ENCODE measurements at regions not wholly inside any gene's neighbourhood (a gene's known extent, or its start where the extent isn't known, plus 50 kb on each side); places are given as distances from the start of the nearest gene placed in this dataset.

DNA sequence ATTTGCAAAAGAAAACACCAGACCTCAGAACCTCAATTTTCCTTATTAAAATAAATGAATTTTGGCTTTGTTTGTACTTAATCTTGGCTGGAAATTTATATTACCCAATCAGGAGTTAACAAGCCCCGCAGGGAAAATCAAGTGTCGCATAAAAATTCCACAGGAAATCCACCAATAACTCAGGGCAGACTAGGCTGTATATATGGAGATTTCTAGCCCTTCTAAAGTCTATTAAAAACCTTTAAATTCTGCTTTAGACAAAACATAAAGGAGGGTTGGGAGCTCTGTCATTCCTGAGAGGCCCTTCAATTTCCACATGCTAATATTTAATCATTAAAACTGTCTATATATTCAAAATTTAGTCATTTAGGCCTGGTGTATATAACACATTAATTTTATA lies 434.7 kb downstream of the CDH11 start:
- Histone ChIP-seq H3K27me3 (ENCODE audit: insufficient read depth, poor library complexity, severe bottlenecking) (no peaks in the 10 kb centered on the region), H3K27ac (replicated peaks) (no peak overlapping the region), H3K4me3 (replicated peaks; ENCODE audit: insufficient read depth, low read length) (no peak overlapping the region)
- no peak for DNase-seq (ENCODE audit: low read depth in 1 of 2, low spot score in 1 of 2)
- no peak for TF ChIP-seq SPI1 (IDR thresholded peaks at IDR 0.05; ENCODE audit: borderline replicate concordance, low read depth)
- TF ChIP-seq, protein P1, sequence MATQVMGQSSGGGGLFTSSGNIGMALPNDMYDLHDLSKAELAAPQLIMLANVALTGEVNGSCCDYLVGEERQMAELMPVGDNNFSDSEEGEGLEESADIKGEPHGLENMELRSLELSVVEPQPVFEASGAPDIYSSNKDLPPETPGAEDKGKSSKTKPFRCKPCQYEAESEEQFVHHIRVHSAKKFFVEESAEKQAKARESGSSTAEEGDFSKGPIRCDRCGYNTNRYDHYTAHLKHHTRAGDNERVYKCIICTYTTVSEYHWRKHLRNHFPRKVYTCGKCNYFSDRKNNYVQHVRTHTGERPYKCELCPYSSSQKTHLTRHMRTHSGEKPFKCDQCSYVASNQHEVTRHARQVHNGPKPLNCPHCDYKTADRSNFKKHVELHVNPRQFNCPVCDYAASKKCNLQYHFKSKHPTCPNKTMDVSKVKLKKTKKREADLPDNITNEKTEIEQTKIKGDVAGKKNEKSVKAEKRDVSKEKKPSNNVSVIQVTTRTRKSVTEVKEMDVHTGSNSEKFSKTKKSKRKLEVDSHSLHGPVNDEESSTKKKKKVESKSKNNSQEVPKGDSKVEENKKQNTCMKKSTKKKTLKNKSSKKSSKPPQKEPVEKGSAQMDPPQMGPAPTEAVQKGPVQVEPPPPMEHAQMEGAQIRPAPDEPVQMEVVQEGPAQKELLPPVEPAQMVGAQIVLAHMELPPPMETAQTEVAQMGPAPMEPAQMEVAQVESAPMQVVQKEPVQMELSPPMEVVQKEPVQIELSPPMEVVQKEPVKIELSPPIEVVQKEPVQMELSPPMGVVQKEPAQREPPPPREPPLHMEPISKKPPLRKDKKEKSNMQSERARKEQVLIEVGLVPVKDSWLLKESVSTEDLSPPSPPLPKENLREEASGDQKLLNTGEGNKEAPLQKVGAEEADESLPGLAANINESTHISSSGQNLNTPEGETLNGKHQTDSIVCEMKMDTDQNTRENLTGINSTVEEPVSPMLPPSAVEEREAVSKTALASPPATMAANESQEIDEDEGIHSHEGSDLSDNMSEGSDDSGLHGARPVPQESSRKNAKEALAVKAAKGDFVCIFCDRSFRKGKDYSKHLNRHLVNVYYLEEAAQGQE (IDR thresholded peaks at IDR 0.05; ENCODE audit: insufficient replicate concordance, low read depth), result no peak
- no peak for TF ChIP-seq POLR2AphosphoS5 (IDR thresholded peaks at IDR 0.05; ENCODE audit: low read depth)
- TF ChIP-seq, protein P2, sequence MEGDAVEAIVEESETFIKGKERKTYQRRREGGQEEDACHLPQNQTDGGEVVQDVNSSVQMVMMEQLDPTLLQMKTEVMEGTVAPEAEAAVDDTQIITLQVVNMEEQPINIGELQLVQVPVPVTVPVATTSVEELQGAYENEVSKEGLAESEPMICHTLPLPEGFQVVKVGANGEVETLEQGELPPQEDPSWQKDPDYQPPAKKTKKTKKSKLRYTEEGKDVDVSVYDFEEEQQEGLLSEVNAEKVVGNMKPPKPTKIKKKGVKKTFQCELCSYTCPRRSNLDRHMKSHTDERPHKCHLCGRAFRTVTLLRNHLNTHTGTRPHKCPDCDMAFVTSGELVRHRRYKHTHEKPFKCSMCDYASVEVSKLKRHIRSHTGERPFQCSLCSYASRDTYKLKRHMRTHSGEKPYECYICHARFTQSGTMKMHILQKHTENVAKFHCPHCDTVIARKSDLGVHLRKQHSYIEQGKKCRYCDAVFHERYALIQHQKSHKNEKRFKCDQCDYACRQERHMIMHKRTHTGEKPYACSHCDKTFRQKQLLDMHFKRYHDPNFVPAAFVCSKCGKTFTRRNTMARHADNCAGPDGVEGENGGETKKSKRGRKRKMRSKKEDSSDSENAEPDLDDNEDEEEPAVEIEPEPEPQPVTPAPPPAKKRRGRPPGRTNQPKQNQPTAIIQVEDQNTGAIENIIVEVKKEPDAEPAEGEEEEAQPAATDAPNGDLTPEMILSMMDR (IDR thresholded peaks at IDR 0.05; ENCODE audit: insufficient read depth, low read length), result no peak
- TF ChIP-seq GABPA (IDR thresholded peaks at IDR 0.05; ENCODE audit: low read depth), result no peak

DNA sequence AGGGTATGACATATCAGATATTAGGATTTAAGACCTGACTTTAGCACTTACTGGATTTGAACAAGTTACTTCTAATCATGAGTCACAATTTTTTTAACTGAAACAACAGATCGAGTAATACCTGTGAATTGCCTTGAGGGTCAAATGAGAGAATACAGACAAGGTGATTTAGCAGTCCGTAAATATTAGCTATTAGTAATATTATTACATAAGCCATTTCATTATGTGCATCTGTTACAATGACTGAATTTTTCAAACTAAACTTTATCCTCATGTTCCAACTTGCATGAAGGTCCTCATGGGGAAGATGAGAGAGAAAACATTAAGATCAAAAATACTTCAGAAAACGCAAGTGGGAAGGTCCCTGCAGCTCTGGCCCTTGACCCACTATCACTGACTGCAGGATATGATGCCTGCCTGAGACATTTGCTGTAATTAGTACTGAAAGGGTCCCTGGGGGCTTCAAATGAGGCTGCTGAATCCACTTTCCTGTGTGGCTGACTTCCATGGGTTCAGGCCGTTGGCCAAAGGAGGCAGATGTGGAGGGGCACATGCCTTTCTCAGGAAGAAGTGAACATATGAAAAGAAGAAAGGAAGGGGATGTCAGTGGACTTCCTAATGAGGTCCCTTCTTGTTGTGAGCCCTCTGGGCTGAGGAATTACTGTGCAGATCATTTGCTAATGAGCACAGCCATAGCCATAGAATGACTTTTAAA lies 441.7 kb downstream of the CDH11 start:
- TF ChIP-seq GABPA (IDR thresholded peaks at IDR 0.05; ENCODE audit: low read depth), result no peak
- no peak for TF ChIP-seq SPI1 (IDR thresholded peaks at IDR 0.05; ENCODE audit: borderline replicate concordance, low read depth)
- TF ChIP-seq POLR2AphosphoS5 (IDR thresholded peaks at IDR 0.05; ENCODE audit: low read depth), result no peak
- TF ChIP-seq, protein P2 (IDR thresholded peaks at IDR 0.05; ENCODE audit: insufficient read depth, low read length), result no peak
- TF ChIP-seq, protein P1 (IDR thresholded peaks at IDR 0.05; ENCODE audit: insufficient replicate concordance, low read depth), result no peak
- Histone ChIP-seq H3K27ac (replicated peaks) (no peak overlapping the region), H3K27me3 (ENCODE audit: insufficient read depth, poor library complexity, severe bottlenecking) (no peaks in the 10 kb centered on the region), H3K4me3 (replicated peaks; ENCODE audit: insufficient read depth, low read length) (no peak overlapping the region)
- DNase-seq (ENCODE audit: low read depth in 1 of 2, low spot score in 1 of 2), result no peak

DNA sequence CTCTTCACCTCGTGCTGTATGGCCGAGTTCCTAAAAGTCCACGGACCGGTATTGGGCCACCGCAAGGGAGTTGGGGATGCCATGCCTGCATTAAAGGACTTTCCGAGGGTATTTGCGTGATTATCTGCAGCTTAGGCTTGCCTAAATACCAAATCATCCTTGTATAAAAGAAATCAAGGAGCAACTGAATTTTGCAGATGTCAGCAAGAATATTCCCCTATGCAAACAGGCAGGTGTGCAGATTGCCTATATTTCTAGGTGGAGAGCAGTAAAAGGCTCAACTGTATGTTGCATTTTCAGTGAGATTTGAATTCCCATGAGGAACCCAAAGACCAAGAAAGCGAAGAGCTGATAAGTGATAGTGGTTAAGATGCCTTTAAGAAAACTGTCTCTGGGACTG lies 452.3 kb downstream of the CDH11 start:
- no peak for DNase-seq (ENCODE audit: low read depth in 1 of 2, low spot score in 1 of 2)
- no peak overlapping the region for H3K27ac ChIP-seq (replicated peaks)
- H3K27me3 ChIP-seq (ENCODE audit: insufficient read depth, poor library complexity, severe bottlenecking), result no peaks in the 10 kb centered on the region
- no peak overlapping the region for H3K4me3 ChIP-seq (replicated peaks; ENCODE audit: insufficient read depth, low read length)
- TF ChIP-seq, protein P1 (IDR thresholded peaks at IDR 0.05; ENCODE audit: insufficient replicate concordance, low read depth), result no peak
- no peak for TF ChIP-seq GABPA (IDR thresholded peaks at IDR 0.05; ENCODE audit: low read depth)
- TF ChIP-seq POLR2AphosphoS5 (IDR thresholded peaks at IDR 0.05; ENCODE audit: low read depth), result no peak
- TF ChIP-seq, protein P2 (IDR thresholded peaks at IDR 0.05; ENCODE audit: insufficient read depth, low read length), result no peak
- TF ChIP-seq SPI1 (IDR thresholded peaks at IDR 0.05; ENCODE audit: borderline replicate concordance, low read depth), result no peak

All from HL-60 (cell line).